ENCODE measurements at regions not wholly inside any gene's neighbourhood (a gene's known extent, or its start where the extent isn't known, plus 50 kb on each side); places are given as distances from the start of the nearest gene placed in this dataset.

GRCh38 chr10:25112016-25112415 lies 62.8 kb upstream of the GPR158 start:
- TF ChIP-seq CTCF (IDR thresholded peaks at IDR 0.05) (no peak), EP300 (IDR thresholded peaks at IDR 0.05; ENCODE audit: low read depth) (no peak)
